Adrenal gland (tissue), 5 donors: ENCODE measurements at regions not wholly inside any gene's neighbourhood (a gene's known extent, or its start where the extent isn't known, plus 50 kb on each side); places are given as distances from the start of the nearest gene placed in this dataset.

Experiments used
- POLR2A ChIP-seq, 2 donors: fragments of 450-650 bp; IDR thresholded peaks; one replicate each; pipeline ENCODE4 v1.6.1; 2017; ENCODE audit warnings: antibody characterized with exemption in 2 of 2, mild to moderate bottlenecking in 2 of 2, moderate library complexity in 1 of 2
- TF ChIP-seq, protein P1 (sequence below), 6 experiments: fragments of 450-650 bp in 4 of 6; fragments of 200-600 bp in 2 of 6; sonication (generic) in 1 of 6; IDR thresholded peaks; 1 replicate in 5 of 6; 2 replicates in 1 of 6; pipeline versions ENCODE4 v1.5.1 to v1.8.0; 2016 to 2021; ENCODE audit warnings: antibody characterized with exemption in 6 of 6, mild to moderate bottlenecking in 2 of 6, moderate library complexity in 1 of 6
- donor health status: DM: no; HTN: no; CAD: no.

- TF ChIP-seq, protein P1, sequence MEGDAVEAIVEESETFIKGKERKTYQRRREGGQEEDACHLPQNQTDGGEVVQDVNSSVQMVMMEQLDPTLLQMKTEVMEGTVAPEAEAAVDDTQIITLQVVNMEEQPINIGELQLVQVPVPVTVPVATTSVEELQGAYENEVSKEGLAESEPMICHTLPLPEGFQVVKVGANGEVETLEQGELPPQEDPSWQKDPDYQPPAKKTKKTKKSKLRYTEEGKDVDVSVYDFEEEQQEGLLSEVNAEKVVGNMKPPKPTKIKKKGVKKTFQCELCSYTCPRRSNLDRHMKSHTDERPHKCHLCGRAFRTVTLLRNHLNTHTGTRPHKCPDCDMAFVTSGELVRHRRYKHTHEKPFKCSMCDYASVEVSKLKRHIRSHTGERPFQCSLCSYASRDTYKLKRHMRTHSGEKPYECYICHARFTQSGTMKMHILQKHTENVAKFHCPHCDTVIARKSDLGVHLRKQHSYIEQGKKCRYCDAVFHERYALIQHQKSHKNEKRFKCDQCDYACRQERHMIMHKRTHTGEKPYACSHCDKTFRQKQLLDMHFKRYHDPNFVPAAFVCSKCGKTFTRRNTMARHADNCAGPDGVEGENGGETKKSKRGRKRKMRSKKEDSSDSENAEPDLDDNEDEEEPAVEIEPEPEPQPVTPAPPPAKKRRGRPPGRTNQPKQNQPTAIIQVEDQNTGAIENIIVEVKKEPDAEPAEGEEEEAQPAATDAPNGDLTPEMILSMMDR (IDR thresholded peaks at IDR 0.05): no peak
- no peak for TF ChIP-seq POLR2A (IDR thresholded peaks at IDR 0.05)
Observed at GRCh38 chr3:23129817-23130216, 73.3 kb upstream of the UBE2E2 start.
